OCI-LY7 (cell line): ENCODE measurements at regions not wholly inside any gene's neighbourhood (a gene's known extent, or its start where the extent isn't known, plus 50 kb on each side); places are given as distances from the start of the nearest gene placed in this dataset.

ENCODE experiments used
- BruUV-seq: library from RNA; stranded (reverse); fragments of 400-500 nt; replicated peaks from 2 replicates; lab custom pipeline; 2021; lab: Mats Ljungman, UMichigan
- CTCF ChIA-PET: fragments of 300-600 bp; sonication (Branson Sonifier 250); formaldehyde crosslinking; loops from one replicate; lab custom pipeline; 2022; ENCODE audit warnings: antibody characterized with exemption; ENCODE audit not compliant: unreplicated experiment; lab: Charles Lee
- POLR2A ChIA-PET: fragments of 300-600 bp; sonication (Branson Sonifier 250); formaldehyde crosslinking; loops from one replicate; lab custom pipeline; 2022; ENCODE audit warnings: antibody characterized with exemption; lab: Charles Lee
- DNase-seq: peaks from one replicate; pipeline ENCODE4 v3.0.0-alpha.2; 2015; ENCODE audit warnings: low spot score
- H2AFZ ChIP-seq: fragments of 200-600 bp; sonication (generic), shearing (Covaris generic); 2 replicates; pipeline ENCODE4 v1.6.1; 2014; ENCODE audit warnings: mild to moderate bottlenecking, antibody characterized with exemption, low read length, moderate library complexity
- H3K27ac ChIP-seq: fragments of 200-600 bp; sonication (generic); 2 replicates; pipeline ENCODE4 v1.5.1; 2014; ENCODE audit warnings: mixed run types, low read depth, mild to moderate bottlenecking, moderate library complexity, low read length, inconsistent platforms; ENCODE audit not compliant: poor library complexity, severe bottlenecking
- H3K36me3 ChIP-seq: fragments of 200-600 bp; sonication (generic); 2 replicates; pipeline ENCODE4 v1.6.1; 2014; ENCODE audit warnings: mild to moderate bottlenecking, antibody characterized with exemption, low read length, moderate library complexity, mixed read lengths; ENCODE audit not compliant: insufficient read depth
- H3K4me1 ChIP-seq: fragments of 200-600 bp; sonication (generic); 2 replicates; pipeline ENCODE4 v1.5.1; 2014; ENCODE audit warnings: mild to moderate bottlenecking, low read length; ENCODE audit not compliant: insufficient read depth, poor library complexity, severe bottlenecking
- H3K4me2 ChIP-seq: fragments of 200-600 bp; sonication (generic); 2 replicates; pipeline ENCODE4 v1.6.1; 2014; ENCODE audit warnings: mild to moderate bottlenecking, low read length
- H3K4me3 ChIP-seq: fragments of 200-600 bp; sonication (generic); 2 replicates; pipeline ENCODE4 v1.5.1; 2014; ENCODE audit warnings: mild to moderate bottlenecking, low read depth, low read length; ENCODE audit not compliant: poor library complexity, severe bottlenecking
- H3K79me2 ChIP-seq: fragments of 200-600 bp; sonication (generic); 2 replicates; pipeline ENCODE4 v1.6.1; 2016; ENCODE audit warnings: low read depth, mild to moderate bottlenecking, low read length, moderate library complexity, mixed read lengths; ENCODE audit not compliant: insufficient read depth
- H3K9me2 ChIP-seq: fragments of 200-600 bp; sonication (generic); 2 replicates; pipeline ENCODE4 v1.6.1; 2016; ENCODE audit warnings: mild to moderate bottlenecking, low read length, mixed read lengths; ENCODE audit not compliant: insufficient read depth
- H3K9me3 ChIP-seq: fragments of 200-600 bp; sonication (generic); 2 replicates; pipeline ENCODE4 v1.6.1; 2014; ENCODE audit warnings: mild to moderate bottlenecking, mixed run types, low read length, mixed read lengths
- H4K20me1 ChIP-seq: fragments of 200-600 bp; sonication (generic); 2 replicates; pipeline ENCODE4 v1.6.1; 2014; ENCODE audit warnings: mild to moderate bottlenecking, antibody characterized with exemption, low read length, moderate library complexity, mixed read lengths; ENCODE audit not compliant: insufficient read depth
- CTCF ChIP-seq: fragments of 200-600 bp; sonication (generic); conservative IDR thresholded peaks from 2 replicates; pipeline ENCODE4 v1.5.1; 2014; ENCODE audit warnings: mild to moderate bottlenecking, antibody characterized with exemption, low read length, moderate library complexity, mixed read lengths
- EZH2phosphoT487 ChIP-seq: fragments of 200-600 bp; sonication (generic); IDR thresholded peaks from 2 replicates; pipeline ENCODE4 v1.6.1; 2018; ENCODE audit warnings: low read depth, borderline replicate concordance, mild to moderate bottlenecking, mixed run types, antibody characterized with exemption, low read length, moderate library complexity, mixed read lengths
- intact Hi-C: fragments of 100-400 bp; cut with micrococcal nuclease; formaldehyde crosslinking; loops from one replicate; pipeline ENCODE4 v1.10.0; 2022; ENCODE audit not compliant: unreplicated experiment

DNA sequence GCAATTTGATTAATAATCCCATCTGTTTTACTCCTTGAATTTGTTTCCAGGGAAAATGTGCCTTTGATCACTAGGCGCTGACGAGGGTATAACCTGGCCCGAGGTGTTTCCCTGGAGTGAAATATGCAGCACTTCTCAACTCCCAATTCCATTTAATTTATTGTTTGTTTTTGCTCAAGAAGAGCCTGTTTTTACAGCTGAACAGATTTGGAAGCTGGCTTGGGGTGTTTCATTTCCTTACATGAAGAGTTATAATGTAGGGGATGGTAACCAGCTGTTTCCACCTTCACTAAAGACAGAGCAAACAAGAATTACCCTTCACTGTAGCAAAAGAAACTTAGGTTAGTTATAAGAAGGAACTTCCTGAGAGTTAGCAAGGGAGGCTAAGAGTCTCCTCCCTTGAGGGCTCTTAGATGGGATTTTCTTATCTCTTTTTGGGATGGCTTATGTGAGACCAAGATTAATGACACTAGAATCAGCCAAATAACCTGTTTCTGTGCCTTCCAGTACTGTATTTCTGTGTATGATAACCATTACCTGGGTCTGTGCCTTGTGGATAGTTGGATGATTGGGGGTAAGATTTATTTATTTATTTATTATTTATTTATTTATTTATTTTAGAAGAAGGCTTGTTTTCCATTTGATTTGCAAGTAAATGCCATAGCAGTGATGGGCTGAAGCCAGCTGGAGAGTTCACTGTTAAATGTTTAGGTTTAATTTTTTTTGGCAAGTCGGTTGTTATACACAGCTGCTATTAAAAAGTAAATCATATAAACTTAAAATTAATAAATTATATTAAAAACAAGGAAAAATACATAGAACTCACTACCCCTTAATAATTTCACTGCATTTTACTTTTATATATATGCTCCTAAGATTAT lies 162.2 kb upstream of the BMP2 start:
- Histone ChIP-seq H3K4me3 (no peak overlapping the region), H4K20me1 (no peaks in the 10 kb centered on the region), H2AFZ (no peak overlapping the region), H3K79me2 (no peaks in the 10 kb centered on the region), H3K4me2 (no peak overlapping the region), H3K27ac (no peak overlapping the region), H3K4me1 (no peaks in the 10 kb centered on the region), H3K9me3 (no peaks in the 10 kb centered on the region), H3K36me3 (no peaks in the 10 kb centered on the region), H3K9me2 (no peaks in the 10 kb centered on the region)
- TF ChIP-seq CTCF (no peak), EZH2phosphoT487 (no peak)
- ChIA-PET POLR2A (no interaction called here), CTCF (no interaction called here)
- DNase-seq: no peak
- BruUV-seq: no TSS peak
- intact Hi-C loops: no loop called here

DNA sequence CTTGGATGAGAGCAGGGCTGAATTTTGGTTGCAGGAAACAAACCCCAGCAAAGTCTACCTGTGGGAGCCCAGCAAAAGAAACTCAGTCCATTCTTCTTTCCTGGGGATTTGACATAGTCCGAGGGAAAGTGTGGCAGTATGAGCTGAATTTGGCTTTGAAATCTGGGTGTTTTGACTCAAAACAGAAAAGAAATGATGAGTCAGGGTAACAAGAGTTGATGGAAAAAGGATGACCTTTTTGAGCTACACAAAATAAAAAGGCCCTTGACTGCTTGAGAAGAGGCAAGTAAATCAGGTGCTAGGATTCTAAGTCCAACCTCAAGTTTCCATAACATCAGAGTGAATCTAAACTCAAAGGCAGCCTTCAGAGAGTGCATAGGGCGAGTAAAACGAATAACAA lies 163.3 kb upstream of the BMP2 start:
- no peaks in the 10 kb centered on the region for H3K36me3 ChIP-seq
- no peak overlapping the region for H3K4me3 ChIP-seq
- CTCF ChIA-PET: no interaction called here
- H3K4me1 ChIP-seq: no peaks in the 10 kb centered on the region
- H3K27ac ChIP-seq: no peak overlapping the region
- no peak for DNase-seq
- POLR2A ChIA-PET: no interaction called here
- intact Hi-C loops: no loop called here
- no peak overlapping the region for H3K4me2 ChIP-seq
- H2AFZ ChIP-seq: no peak overlapping the region
- no TSS peak for BruUV-seq
- H3K9me3 ChIP-seq: no peaks in the 10 kb centered on the region
- no peaks in the 10 kb centered on the region for H3K9me2 ChIP-seq
- TF ChIP-seq EZH2phosphoT487: no peak
- no peak for TF ChIP-seq CTCF
- H3K79me2 ChIP-seq: no peaks in the 10 kb centered on the region
- H4K20me1 ChIP-seq: no peaks in the 10 kb centered on the region
